SK-N-SH (cell line): ENCODE measurements at regions not wholly inside any gene's neighbourhood (a gene's known extent, or its start where the extent isn't known, plus 50 kb on each side); places are given as distances from the start of the nearest gene placed in this dataset.

Experiments
- CTCF ChIA-PET: fragments of 300-600, 350-600 bp; formaldehyde crosslinking; extraction: SDS; loops from one replicate; lab custom pipeline; 2021; lab: Yijun Ruan, JAX
- POLR2A ChIA-PET: fragments of 350-600 bp; sonication (Branson Sonifier 250); formaldehyde crosslinking; extraction: SDS; loops from one replicate; lab custom pipeline; 2020; ENCODE audit warnings: antibody characterized with exemption, inconsistent platforms; lab: Yijun Ruan, JAX
- DNase-seq: peaks from one replicate; pipeline ENCODE4 v3.0.0; 2012
- H2AFZ ChIP-seq: fragments of 200-600 bp; sonication (generic); 2 replicates; pipeline ENCODE4 v1.8.1; 2016; ENCODE audit warnings: antibody characterized with exemption, mild to moderate bottlenecking, low read depth
- H3F3A ChIP-seq: fragments of 200-600 bp; sonication (generic); replicated peaks from 2 replicates; pipeline ENCODE3; 2016; ENCODE audit warnings: antibody characterized with exemption, mild to moderate bottlenecking; ENCODE audit not compliant: insufficient read depth
- H3K27ac ChIP-seq, 2 experiments: fragments of 200-500 bp in 1 of 2; fragments of 200-600 bp in 1 of 2; sonication (Bioruptor generic) in 1 of 2; sonication (generic), shearing (Covaris generic) in 1 of 2; 2 replicates each; pipeline versions ENCODE4 v1.5.1 to v1.6.1; 2014 to 2016; ENCODE audit warnings: low read depth in 2 of 2, inconsistent platforms in 1 of 2, low read length in 1 of 2, mild to moderate bottlenecking in 1 of 2, mixed read lengths in 1 of 2
- H3K27me3 ChIP-seq: fragments of 200-600 bp; sonication (generic), shearing (Covaris generic); 2 replicates; pipeline ENCODE4 v1.6.1; 2016; ENCODE audit warnings: mixed run types; ENCODE audit not compliant: insufficient read depth
- H3K36me3 ChIP-seq, 2 experiments: fragments of 200-500 bp in 1 of 2; fragments of 200-600 bp in 1 of 2; sonication (Bioruptor generic) in 1 of 2; sonication (generic) in 1 of 2; replicated peaks in 1 of 2; 2 replicates each; pipeline versions ENCODE3 to v1.5.1; 2014 to 2016; ENCODE audit warnings: low read length in 1 of 2, mild to moderate bottlenecking in 1 of 2; ENCODE audit not compliant: insufficient read depth in 2 of 2, control insufficient read depth in 1 of 2
- H3K4me1 ChIP-seq, 2 experiments: fragments of 200-500 bp in 1 of 2; fragments of 200-600 bp in 1 of 2; sonication (Bioruptor generic) in 1 of 2; sonication (generic), shearing (Covaris generic) in 1 of 2; 2 replicates each; pipeline versions ENCODE4 v1.5.1 to v1.6.1; 2014 to 2016; ENCODE audit warnings: low read depth in 1 of 2, low read length in 1 of 2, mixed run types in 1 of 2; ENCODE audit not compliant: insufficient read depth in 2 of 2, control insufficient read depth in 1 of 2
- H3K4me2 ChIP-seq: fragments of 200-600 bp; sonication (generic), shearing (Covaris generic); 2 replicates; pipeline ENCODE4 v1.6.1; 2017; ENCODE audit warnings: mixed run types
- H3K4me3 ChIP-seq, 2 experiments: fragments of 200-500 bp in 1 of 2; fragments of 200-600 bp in 1 of 2; sonication (Bioruptor generic) in 1 of 2; sonication (generic), shearing (Covaris generic) in 1 of 2; 2 replicates each; pipeline versions ENCODE4 v1.5.1 to v1.8.1; 2014 to 2016; ENCODE audit warnings: low read depth in 2 of 2, inconsistent platforms in 1 of 2, low read length in 1 of 2, mild to moderate bottlenecking in 1 of 2, mixed read lengths in 1 of 2, moderate library complexity in 1 of 2
- H3K79me2 ChIP-seq: fragments of 200-600 bp; sonication (generic); 2 replicates; pipeline ENCODE4 v1.8.1; 2017; ENCODE audit warnings: mild to moderate bottlenecking; ENCODE audit not compliant: insufficient read depth
- H3K9ac ChIP-seq: fragments of 200-600 bp; sonication (generic); 2 replicates; pipeline ENCODE4 v1.6.1; 2017; ENCODE audit warnings: mixed run types
- H3K9me2 ChIP-seq: fragments of 200-600 bp; sonication (generic); 2 replicates; pipeline ENCODE4 v1.6.1; 2017; ENCODE audit warnings: mixed run types
- H3K9me3 ChIP-seq: fragments of 200-600 bp; sonication (generic); 2 replicates; pipeline ENCODE4 v1.6.1; 2017; ENCODE audit warnings: mixed run types, mild to moderate bottlenecking, moderate library complexity
- H4K20me1 ChIP-seq: fragments of 200-600 bp; sonication (generic); 2 replicates; pipeline ENCODE4 v1.6.1; 2017; ENCODE audit warnings: mild to moderate bottlenecking, mixed run types; ENCODE audit not compliant: insufficient read depth
- ELF1 ChIP-seq: IDR thresholded peaks from 2 replicates; pipeline ENCODE4 v1.4.0; 2012
- EP300 ChIP-seq, 2 experiments: IDR thresholded peaks; 2 replicates each; pipeline versions ENCODE4 v1.4.0 to v1.6.1; 2012; ENCODE audit warnings: borderline replicate concordance in 1 of 2, low read depth in 1 of 2, low read length in 1 of 2
- GABPA ChIP-seq: IDR thresholded peaks from 2 replicates; pipeline ENCODE4 v1.4.0; 2012; ENCODE audit warnings: low read depth, mild to moderate bottlenecking
- MEF2A ChIP-seq: IDR thresholded peaks from 2 replicates; pipeline ENCODE4 v1.4.0; 2012; ENCODE audit warnings: low read depth, borderline replicate concordance
- MXI1 ChIP-seq: IDR thresholded peaks from 2 replicates; pipeline ENCODE4 v1.6.1; 2012; ENCODE audit warnings: mild to moderate bottlenecking, low read depth, low read length, improper control_type of control experiment
- NFIC ChIP-seq: IDR thresholded peaks from 2 replicates; pipeline ENCODE4 v1.4.0; 2012; ENCODE audit warnings: borderline replicate concordance
- NRF1 ChIP-seq: IDR thresholded peaks from 2 replicates; pipeline ENCODE4 v1.6.1; 2012; ENCODE audit warnings: low read depth, mild to moderate bottlenecking, low read length
- RAD21 ChIP-seq: IDR thresholded peaks from 2 replicates; pipeline ENCODE4 v1.6.1; 2012; ENCODE audit warnings: mild to moderate bottlenecking, low read length
- RCOR1 ChIP-seq: fragments of 150-350 bp; IDR thresholded peaks from 2 replicates; pipeline ENCODE4 v1.6.1; 2017; ENCODE audit warnings: antibody characterized with exemption, low read length
- REST ChIP-seq: IDR thresholded peaks from 2 replicates; pipeline ENCODE4 v1.6.1; 2012; ENCODE audit warnings: mild to moderate bottlenecking, low read depth, low read length, moderate library complexity
- RXRA ChIP-seq: IDR thresholded peaks from 2 replicates; pipeline ENCODE4 v1.4.0; 2012; ENCODE audit warnings: low read depth, mild to moderate bottlenecking, borderline replicate concordance
- SMC3 ChIP-seq: IDR thresholded peaks from 2 replicates; pipeline ENCODE4 v1.6.1; 2012; ENCODE audit warnings: low read depth, low read length, improper control_type of control experiment
- TEAD4 ChIP-seq: IDR thresholded peaks from 2 replicates; pipeline ENCODE4 v1.4.0; 2012; ENCODE audit warnings: mild to moderate bottlenecking, borderline replicate concordance; ENCODE audit not compliant: insufficient read depth
- USF1 ChIP-seq: IDR thresholded peaks from 2 replicates; pipeline ENCODE4 v1.4.0; 2012; ENCODE audit warnings: low read depth, borderline replicate concordance
- WGBS: methylation state at CpG from one replicate; pipeline ENCODE4 v1.1.6; 2017; ENCODE audit warnings: low lambda C conversion rate; 5-methylcytosine and 5-hydroxymethylcytosine counted together
- TF ChIP-seq, protein P1 (sequence below): fragments of 200-600 bp; sonication (generic); IDR thresholded peaks from 2 replicates; pipeline ENCODE4 v1.6.1; 2017; ENCODE audit warnings: antibody characterized with exemption, mild to moderate bottlenecking, moderate library complexity

GRCh38 chr20:52493171-52493721 lies 301.7 kb upstream of the ZFP64 start:
- WGBS, result 38% methylated on average over 9 of the region's 9 CpGs
- Histone ChIP-seq H4K20me1 (no peaks in the 10 kb centered on the region), H3K9me3 (no peaks in the 10 kb centered on the region), H3K4me2 (peak overlapping the region; percentile 64), H3K27me3 (no peaks in the 10 kb centered on the region), H3K9ac (peak overlapping the region; percentile 47; the same call in 1 of the 2 replicates), H3F3A (peaks cover 20% of the 10 kb centered on the region), H3K4me3 (peak overlapping the region in 1 of 2 experiments; percentile 35; a peak in 2 of 4 replicates), H3K4me1 (peaks cover 0 to 7% of the 10 kb centered on the region in 2 experiments; a peak in 2 of 4 replicates), H2AFZ (peak overlapping the region; percentile 85), H3K79me2 (no peaks in the 10 kb centered on the region), H3K36me3 (no peaks in the 10 kb centered on the region), H3K9me2 (no peaks in the 10 kb centered on the region), H3K27ac (peak overlapping the region in 1 of 2 experiments; percentile 75; a peak in 2 of 4 replicates)
- TF ChIP-seq MXI1 (no peak), USF1 (peak; percentile 27; the same call in 1 of the 2 replicates), MEF2A (no peak), RCOR1 (no peak)
- POLR2A ChIA-PET, result no interaction called here
- no peak for DNase-seq
- CTCF ChIA-PET, result interaction anchor here (1.0 kb wide), 1 partner anchor 180 kb away, joined by 4 read pairs; no protein-coding TSS in a partner anchor

DNA sequence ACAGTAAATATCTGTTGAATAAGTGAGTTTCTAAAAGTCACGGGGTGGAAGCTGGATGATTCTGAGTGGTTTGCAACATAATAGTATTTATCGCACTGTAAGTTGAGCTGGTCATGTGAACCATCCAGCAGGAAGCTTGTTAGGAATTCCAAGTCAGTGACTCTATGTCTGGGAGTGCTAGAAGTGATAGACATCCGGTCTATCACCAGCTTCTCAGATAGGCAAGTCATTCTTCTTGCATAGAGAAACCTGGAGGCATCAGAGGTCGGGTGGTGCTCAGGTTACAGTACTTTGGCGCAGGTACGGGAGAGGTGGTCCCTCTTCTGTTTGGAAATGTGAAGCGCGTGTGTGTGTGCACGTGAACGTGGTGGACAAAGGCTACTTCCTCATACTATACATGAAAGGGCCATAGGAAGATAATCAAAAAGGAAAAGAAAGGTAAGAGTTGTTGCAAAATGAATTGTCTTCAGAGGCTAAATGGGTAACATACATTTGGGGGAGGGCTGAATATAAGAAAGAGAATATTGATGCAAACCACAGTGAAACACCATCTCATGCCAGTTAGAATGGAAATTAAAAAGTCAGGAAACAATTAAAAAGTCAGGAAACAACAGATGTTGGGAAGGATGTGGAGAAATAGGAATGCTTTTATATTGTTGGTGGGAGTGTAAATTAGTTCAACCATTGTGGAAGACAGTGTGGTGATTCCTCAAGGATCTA lies 299.3 kb upstream of the ZFP64 start:
- Histone ChIP-seq H3K27me3 (no peaks in the 10 kb centered on the region), H3K9me2 (no peaks in the 10 kb centered on the region), H3K27ac (peak overlapping the region in 1 of 2 experiments; percentile 84; a peak in 2 of 4 replicates), H3K36me3 (no peaks in the 10 kb centered on the region), H3K9ac (peak overlapping the region; percentile 61; the same call in 1 of the 2 replicates), H4K20me1 (no peaks in the 10 kb centered on the region), H3F3A (peaks cover 20% of the 10 kb centered on the region), H3K9me3 (no peaks in the 10 kb centered on the region), H3K4me2 (no peak overlapping the region), H2AFZ (peak overlapping the region; percentile 53; the same call in 1 of the 2 replicates), H3K79me2 (no peaks in the 10 kb centered on the region), H3K4me1 (peaks cover 0 to 7% of the 10 kb centered on the region in 2 experiments; a peak in 2 of 4 replicates), H3K4me3 (no peak overlapping the region)
- ChIA-PET POLR2A (no interaction called here), CTCF (no interaction called here)
- WGBS, result 42% methylated on average over 10 of the region's 10 CpGs
- no peak for DNase-seq
- TF ChIP-seq GABPA, result no peak
- no peak for TF ChIP-seq MEF2A
- no peak for TF ChIP-seq RAD21
- no peak for TF ChIP-seq ELF1
- TF ChIP-seq, protein P1, sequence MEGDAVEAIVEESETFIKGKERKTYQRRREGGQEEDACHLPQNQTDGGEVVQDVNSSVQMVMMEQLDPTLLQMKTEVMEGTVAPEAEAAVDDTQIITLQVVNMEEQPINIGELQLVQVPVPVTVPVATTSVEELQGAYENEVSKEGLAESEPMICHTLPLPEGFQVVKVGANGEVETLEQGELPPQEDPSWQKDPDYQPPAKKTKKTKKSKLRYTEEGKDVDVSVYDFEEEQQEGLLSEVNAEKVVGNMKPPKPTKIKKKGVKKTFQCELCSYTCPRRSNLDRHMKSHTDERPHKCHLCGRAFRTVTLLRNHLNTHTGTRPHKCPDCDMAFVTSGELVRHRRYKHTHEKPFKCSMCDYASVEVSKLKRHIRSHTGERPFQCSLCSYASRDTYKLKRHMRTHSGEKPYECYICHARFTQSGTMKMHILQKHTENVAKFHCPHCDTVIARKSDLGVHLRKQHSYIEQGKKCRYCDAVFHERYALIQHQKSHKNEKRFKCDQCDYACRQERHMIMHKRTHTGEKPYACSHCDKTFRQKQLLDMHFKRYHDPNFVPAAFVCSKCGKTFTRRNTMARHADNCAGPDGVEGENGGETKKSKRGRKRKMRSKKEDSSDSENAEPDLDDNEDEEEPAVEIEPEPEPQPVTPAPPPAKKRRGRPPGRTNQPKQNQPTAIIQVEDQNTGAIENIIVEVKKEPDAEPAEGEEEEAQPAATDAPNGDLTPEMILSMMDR, result no peak
- no peak for TF ChIP-seq RXRA
- TF ChIP-seq EP300 (IDR thresholded peaks at IDR 0.05; ENCODE audit: borderline replicate concordance in 1 of 2, low read depth in 1 of 2, low read length in 1 of 2), result no peak
- no peak for TF ChIP-seq REST
- TF ChIP-seq USF1, result no peak
- TF ChIP-seq NRF1, result no peak
- no peak for TF ChIP-seq SMC3
- no peak for TF ChIP-seq TEAD4
- no peak for TF ChIP-seq NFIC
